Gastroesophageal sphincter (tissue), 3 donors: ENCODE measurements at regions not wholly inside any gene's neighbourhood (a gene's known extent, or its start where the extent isn't known, plus 50 kb on each side); places are given as distances from the start of the nearest gene placed in this dataset.

Source experiments
- CTCF ChIP-seq, 4 experiments: fragments of 200-600 bp in 2 of 4; fragments of 450-650 bp in 2 of 4; sonication (generic) in 1 of 4; IDR thresholded peaks; one replicate each; pipeline ENCODE4 v1.5.1; 2017 to 2019; ENCODE audit warnings: antibody characterized with exemption in 4 of 4, mild to moderate bottlenecking in 2 of 4, moderate library complexity in 2 of 4
- POLR2A ChIP-seq, 2 donors: fragments of 450-650 bp; IDR thresholded peaks; one replicate each; pipeline ENCODE4 v1.6.1; 2017; ENCODE audit warnings: antibody characterized with exemption in 2 of 2, mild to moderate bottlenecking in 2 of 2, moderate library complexity in 1 of 2
- POLR2AphosphoS5 ChIP-seq: sonication (generic); formaldehyde crosslinking; IDR thresholded peaks from one replicate; pipeline ENCODE4 v1.6.1; 2017; ENCODE audit warnings: antibody characterized with exemption

GRCh38 chr17:77274096-77274845 is 133.5 kb downstream of the SEC14L1 start:
- TF ChIP-seq CTCF (IDR thresholded peaks at IDR 0.05) (no peak), POLR2AphosphoS5 (no peak), POLR2A (IDR thresholded peaks at IDR 0.05) (no peak)
